ENCODE measurements at regions not wholly inside any gene's neighbourhood (a gene's known extent, or its start where the extent isn't known, plus 50 kb on each side); places are given as distances from the start of the nearest gene placed in this dataset.

DNA sequence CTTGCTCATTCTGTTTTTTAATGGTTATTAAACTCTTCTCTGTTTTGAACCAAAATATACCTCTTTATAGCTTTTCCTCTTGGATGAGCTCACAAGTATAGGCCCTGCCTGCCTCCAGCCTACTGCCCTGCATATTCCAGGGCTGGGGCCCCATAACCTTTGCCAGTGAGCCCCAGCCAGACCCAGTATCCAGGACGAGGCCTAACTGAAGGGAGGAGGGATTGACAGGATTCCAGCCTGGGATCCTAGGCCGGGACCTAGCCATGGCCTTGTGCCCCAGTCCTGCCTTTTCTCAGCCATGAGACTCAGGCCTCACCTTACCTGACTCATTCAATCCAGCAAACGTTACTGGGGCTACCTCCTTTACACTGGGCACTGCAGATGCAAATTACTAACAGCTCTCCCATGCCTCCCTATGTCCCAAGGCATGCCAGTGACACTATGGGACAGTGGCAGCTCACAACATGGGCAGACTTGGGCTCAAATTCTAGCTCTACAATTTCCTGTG lies 159.2 kb downstream of the DDX1 start:
- intact Hi-C loops (cut with DNase I; ENCODE audit: low total_unique reads) = no loop called here
- no peaks in the 10 kb centered on the region for H3K9me3 ChIP-seq
- H3K4me1 ChIP-seq = no peaks in the 10 kb centered on the region
- no peak overlapping the region for H3K4me3 ChIP-seq
- H3K36me3 ChIP-seq = no peaks in the 10 kb centered on the region
- H3K27ac ChIP-seq = no peak overlapping the region
- no peak for DNase-seq (ENCODE audit: low spot score in 2 of 2)
- TF ChIP-seq, protein P1, sequence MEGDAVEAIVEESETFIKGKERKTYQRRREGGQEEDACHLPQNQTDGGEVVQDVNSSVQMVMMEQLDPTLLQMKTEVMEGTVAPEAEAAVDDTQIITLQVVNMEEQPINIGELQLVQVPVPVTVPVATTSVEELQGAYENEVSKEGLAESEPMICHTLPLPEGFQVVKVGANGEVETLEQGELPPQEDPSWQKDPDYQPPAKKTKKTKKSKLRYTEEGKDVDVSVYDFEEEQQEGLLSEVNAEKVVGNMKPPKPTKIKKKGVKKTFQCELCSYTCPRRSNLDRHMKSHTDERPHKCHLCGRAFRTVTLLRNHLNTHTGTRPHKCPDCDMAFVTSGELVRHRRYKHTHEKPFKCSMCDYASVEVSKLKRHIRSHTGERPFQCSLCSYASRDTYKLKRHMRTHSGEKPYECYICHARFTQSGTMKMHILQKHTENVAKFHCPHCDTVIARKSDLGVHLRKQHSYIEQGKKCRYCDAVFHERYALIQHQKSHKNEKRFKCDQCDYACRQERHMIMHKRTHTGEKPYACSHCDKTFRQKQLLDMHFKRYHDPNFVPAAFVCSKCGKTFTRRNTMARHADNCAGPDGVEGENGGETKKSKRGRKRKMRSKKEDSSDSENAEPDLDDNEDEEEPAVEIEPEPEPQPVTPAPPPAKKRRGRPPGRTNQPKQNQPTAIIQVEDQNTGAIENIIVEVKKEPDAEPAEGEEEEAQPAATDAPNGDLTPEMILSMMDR (IDR thresholded peaks at IDR 0.05) = no peak
- no peak for TF ChIP-seq POLR2A (IDR thresholded peaks at IDR 0.05)
- no peak for TF ChIP-seq POLR2AphosphoS5 (IDR thresholded peaks at IDR 0.05)
- H3K27me3 ChIP-seq = peaks cover 0 to 6% of the 10 kb centered on the region in 2 donors

- Histone ChIP-seq H3K36me3 (no peaks in the 10 kb centered on the region), H3K4me1 (no peaks in the 10 kb centered on the region), H3K4me3 (no peak overlapping the region), H3K9me3 (no peaks in the 10 kb centered on the region), H3K27me3 (peaks cover 0 to 6% of the 10 kb centered on the region in 2 donors), H3K27ac (no peak overlapping the region)
- TF ChIP-seq POLR2AphosphoS5 (IDR thresholded peaks at IDR 0.05) (no peak), POLR2A (IDR thresholded peaks at IDR 0.05) (no peak)
- TF ChIP-seq, protein P1 (IDR thresholded peaks at IDR 0.05) = no peak
- DNase-seq (ENCODE audit: low spot score in 2 of 2) = no peak
- intact Hi-C loops (cut with DNase I; ENCODE audit: low total_unique reads) = no loop called here
Measured at GRCh38 chr2:15751477-15751876, 159.8 kb downstream of the DDX1 start.

GRCh38 chr2:15752552-15753232 lies 161.0 kb downstream of the DDX1 start:
- H3K4me1 ChIP-seq = no peaks in the 10 kb centered on the region
- H3K4me3 ChIP-seq = no peak overlapping the region
- TF ChIP-seq POLR2AphosphoS5 (IDR thresholded peaks at IDR 0.05) (no peak), POLR2A (IDR thresholded peaks at IDR 0.05) (no peak)
- TF ChIP-seq, protein P1 (IDR thresholded peaks at IDR 0.05) = no peak
- no peaks in the 10 kb centered on the region for H3K9me3 ChIP-seq
- H3K36me3 ChIP-seq = no peaks in the 10 kb centered on the region
- intact Hi-C loops (cut with DNase I; ENCODE audit: low total_unique reads) = no loop called here
- H3K27me3 ChIP-seq = peaks cover 0 to 5% of the 10 kb centered on the region in 2 donors
- no peak overlapping the region for H3K27ac ChIP-seq
- DNase-seq (ENCODE audit: low spot score in 2 of 2) = no peak

GRCh38 chr2:15753233-15753798 lies 161.6 kb downstream of the DDX1 start:
- no peaks in the 10 kb centered on the region for H3K36me3 ChIP-seq
- H3K27me3 ChIP-seq = no peaks in the 10 kb centered on the region
- no peaks in the 10 kb centered on the region for H3K4me1 ChIP-seq
- intact Hi-C loops (cut with DNase I; ENCODE audit: low total_unique reads) = no loop called here
- no peak overlapping the region for H3K27ac ChIP-seq
- TF ChIP-seq POLR2AphosphoS5 (IDR thresholded peaks at IDR 0.05) (no peak), POLR2A (IDR thresholded peaks at IDR 0.05) (no peak)
- TF ChIP-seq, protein P1 (IDR thresholded peaks at IDR 0.05) = no peak
- no peak overlapping the region for H3K4me3 ChIP-seq
- H3K9me3 ChIP-seq = no peaks in the 10 kb centered on the region
- no peak for DNase-seq (ENCODE audit: low spot score in 2 of 2)
